HepG2 (cell line): ENCODE measurements at regions not wholly inside any gene's neighbourhood (a gene's known extent, or its start where the extent isn't known, plus 50 kb on each side); places are given as distances from the start of the nearest gene placed in this dataset.

Source experiments
- ATAC-seq: fragments of 200-7000 bp; cut with Tn5 transposase; 3 replicates; pipeline ENCODE4 v1.9.1; 2020; ENCODE audit warnings: mild to moderate bottlenecking, moderate library complexity
- BruUV-seq: library from RNA; stranded (reverse); fragments of 400-500 nt; replicated peaks from 2 replicates; lab custom pipeline; 2021; lab: Mats Ljungman, UMichigan
- CTCF ChIA-PET: fragments of 300-600 bp; formaldehyde crosslinking; extraction: SDS; loops from one replicate; lab custom pipeline; 2021; ENCODE audit warnings: low total read pairs, inconsistent platforms, low intra/inter-chr PET ratio; lab: Yijun Ruan, JAX
- POLR2A ChIA-PET: fragments of 350-600 bp; sonication (Branson Sonifier 250); formaldehyde crosslinking; loops from one replicate; lab custom pipeline; 2020; ENCODE audit warnings: antibody characterized with exemption, inconsistent platforms; lab: Yijun Ruan, JAX
- DNase-seq: peaks from one replicate; pipeline ENCODE4 v3.0.0-alpha.2; 2015; ENCODE audit warnings: low spot score
- FAIRE-seq: peaks from 3 replicates; lab custom pipeline; 2011; peaks lifted over from hg19 to GRCh38; lab: Jason Lieb, UNC
- H2AFZ ChIP-seq: one replicate; pipeline ENCODE4 v1.6.1; 2011; ENCODE audit warnings: low read length, inconsistent platforms
- H3K27ac ChIP-seq: fragments of 300-600 bp; 3 replicates; pipeline ENCODE4 v1.8.0; 2011; ENCODE audit warnings: mixed run types, mild to moderate bottlenecking, mixed read lengths, low read length, inconsistent platforms; ENCODE audit not compliant: insufficient read depth; ENCODE audit errors: extremely low read length
- H3K27me3 ChIP-seq, 2 experiments: fragments of 200-600 bp in 1 of 2; 2 replicates in 1 of 2; 3 replicates in 1 of 2; pipeline versions ENCODE4 v1.6.0 to v1.8.0; 2011; ENCODE audit warnings: low read length in 2 of 2, mild to moderate bottlenecking in 2 of 2, moderate library complexity in 2 of 2, inconsistent platforms in 1 of 2; ENCODE audit not compliant: insufficient read depth in 2 of 2, control insufficient read depth in 1 of 2
- H3K36me3 ChIP-seq, 2 experiments: fragments of 200-600 bp in 1 of 2; replicated peaks in 1 of 2; 2 replicates in 1 of 2; 3 replicates in 1 of 2; pipeline versions ENCODE4 v1.5.1 to v1.8.0; 2011; ENCODE audit warnings: low read length in 2 of 2, inconsistent platforms in 1 of 2; ENCODE audit not compliant: insufficient read depth in 2 of 2, control insufficient read depth in 1 of 2
- H3K4me1 ChIP-seq: 2 replicates; pipeline ENCODE4 v1.5.1; 2012; ENCODE audit warnings: low read length, inconsistent platforms; ENCODE audit not compliant: insufficient read depth
- H3K4me2 ChIP-seq: 2 replicates; pipeline ENCODE4 v1.6.0; 2011; ENCODE audit warnings: low read depth, low read length, inconsistent platforms
- H3K4me3 ChIP-seq, 3 experiments: fragments of 200-600 bp in 1 of 3; sonication (generic), shearing (Covaris generic) in 1 of 3; replicated peaks in 1 of 3; 2 replicates each; pipeline ENCODE4 v1.5.1; 2011 to 2016; ENCODE audit warnings: low read length in 3 of 3, inconsistent platforms in 2 of 3, low read depth in 2 of 3, mild to moderate bottlenecking in 2 of 3, control low read depth in 1 of 3, mixed read lengths in 1 of 3; ENCODE audit not compliant: insufficient read depth in 1 of 3
- H3K79me2 ChIP-seq: one replicate; pipeline ENCODE4 v1.6.1; 2011; ENCODE audit warnings: low read length, inconsistent platforms; ENCODE audit not compliant: insufficient read depth
- H3K9ac ChIP-seq: 2 replicates; pipeline ENCODE4 v1.6.0; 2011; ENCODE audit warnings: mild to moderate bottlenecking, low read depth, low read length, inconsistent platforms; ENCODE audit not compliant: insufficient read depth
- H3K9me3 ChIP-seq: 2 replicates; pipeline ENCODE4 v1.5.1; 2012; ENCODE audit warnings: mild to moderate bottlenecking, low read length
- H4K20me1 ChIP-seq: 2 replicates; pipeline ENCODE4 v1.6.0; 2011; ENCODE audit warnings: inconsistent platforms, mild to moderate bottlenecking, low read length, moderate library complexity; ENCODE audit not compliant: insufficient read depth
- ELF1 ChIP-seq: sonication (generic); formaldehyde crosslinking; IDR thresholded peaks from 2 replicates; pipeline ENCODE4 v1.4.0; 2020; ENCODE audit warnings: missing genetic modification reagents
- POLR2AphosphoS5 ChIP-seq: IDR thresholded peaks from 2 replicates; pipeline ENCODE4 v1.6.1; 2012; ENCODE audit warnings: low read depth, low read length
- PRPF4 ChIP-seq: fragments of 200-400 bp; formaldehyde crosslinking; IDR thresholded peaks from 2 replicates; pipeline ENCODE4 v1.6.1; 2016; ENCODE audit warnings: low read length, low read depth; ENCODE audit not compliant: poor library complexity, severe bottlenecking
- ZNF292 ChIP-seq: sonication (generic); formaldehyde crosslinking; IDR thresholded peaks from 2 replicates; pipeline ENCODE4 v1.8.1; 2022; ENCODE audit warnings: mild to moderate bottlenecking, low read depth, missing genetic modification reagents, borderline replicate concordance
- WGBS: methylation state at CpG from one replicate; pipeline ENCODE4 v1.1.6; 2017; ENCODE audit warnings: low lambda C conversion rate; 5-methylcytosine and 5-hydroxymethylcytosine counted together
- in situ Hi-C: cut with HindIII; loops from 2 replicates; pipeline ENCODE4 v1.10.0; 2017; ENCODE audit warnings: low pct_unique_long_range_greater_than_20kb; ENCODE audit not compliant: extremely low pct_ligation_motif_present
- intact Hi-C: fragments of 100-400 bp; cut with micrococcal nuclease; formaldehyde crosslinking; loops from one replicate; pipeline ENCODE4 v1.10.0; 2022; ENCODE audit not compliant: unreplicated experiment
- TF ChIP-seq, protein P1 (sequence below): IDR thresholded peaks from 2 replicates; pipeline ENCODE4 v1.6.1; 2012; ENCODE audit warnings: inconsistent platforms
- TF ChIP-seq, protein P2 (sequence below): sonication (generic); formaldehyde crosslinking; IDR thresholded peaks from 2 replicates; pipeline ENCODE4 v1.5.1; 2020; ENCODE audit warnings: mild to moderate bottlenecking, missing genetic modification reagents, borderline replicate concordance
- TF ChIP-seq, protein P3 (sequence below): sonication (generic); formaldehyde crosslinking; IDR thresholded peaks from 2 replicates; pipeline ENCODE4 v1.5.0; 2020; ENCODE audit warnings: missing genetic modification reagents

DNA sequence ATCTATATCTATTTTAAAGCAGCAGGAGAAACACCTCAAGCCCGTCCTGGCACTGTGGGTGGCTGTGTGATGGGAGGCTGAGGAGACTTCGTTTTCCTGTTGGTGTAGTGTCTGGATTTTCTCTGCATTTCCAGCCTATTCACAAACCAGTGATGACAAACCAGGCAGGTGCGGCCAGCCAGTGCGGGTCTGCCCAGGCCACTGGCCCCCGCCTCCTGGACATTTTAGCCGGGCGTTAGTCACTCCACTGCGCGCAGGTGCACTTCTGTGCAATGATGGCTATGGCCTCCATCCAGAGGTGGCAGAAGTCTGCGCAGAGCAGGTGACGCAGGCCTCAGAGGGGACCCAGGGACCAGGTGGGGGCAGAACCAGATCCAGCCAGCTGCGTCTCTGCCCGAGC, 64.9 kb upstream of the PITRM1 start:
- FAIRE-seq (no peak), DNase-seq (no peak), ATAC-seq (no peak)
- H3K9ac ChIP-seq: no peak overlapping the region
- ChIA-PET CTCF (no interaction called here), POLR2A (no interaction called here)
- TF ChIP-seq, protein P1, sequence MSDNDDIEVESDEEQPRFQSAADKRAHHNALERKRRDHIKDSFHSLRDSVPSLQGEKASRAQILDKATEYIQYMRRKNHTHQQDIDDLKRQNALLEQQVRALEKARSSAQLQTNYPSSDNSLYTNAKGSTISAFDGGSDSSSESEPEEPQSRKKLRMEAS: no peak
- TF ChIP-seq, protein P2, sequence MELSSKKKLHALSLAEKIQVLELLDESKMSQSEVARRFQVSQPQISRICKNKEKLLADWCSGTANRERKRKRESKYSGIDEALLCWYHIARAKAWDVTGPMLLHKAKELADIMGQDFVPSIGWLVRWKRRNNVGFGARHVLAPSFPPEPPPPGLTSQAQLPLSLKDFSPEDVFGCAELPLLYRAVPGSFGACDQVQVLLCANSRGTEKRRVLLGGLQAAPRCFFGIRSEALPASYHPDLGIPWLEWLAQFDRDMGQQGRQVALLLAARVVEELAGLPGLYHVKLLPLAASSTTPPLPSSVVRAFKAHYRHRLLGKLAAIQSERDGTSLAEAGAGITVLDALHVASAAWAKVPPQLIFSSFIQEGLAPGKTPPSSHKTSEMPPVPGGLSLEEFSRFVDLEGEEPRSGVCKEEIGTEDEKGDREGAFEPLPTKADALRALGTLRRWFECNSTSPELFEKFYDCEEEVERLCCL (CRISPR knock-in tag): no peak
- TF ChIP-seq, protein P3, sequence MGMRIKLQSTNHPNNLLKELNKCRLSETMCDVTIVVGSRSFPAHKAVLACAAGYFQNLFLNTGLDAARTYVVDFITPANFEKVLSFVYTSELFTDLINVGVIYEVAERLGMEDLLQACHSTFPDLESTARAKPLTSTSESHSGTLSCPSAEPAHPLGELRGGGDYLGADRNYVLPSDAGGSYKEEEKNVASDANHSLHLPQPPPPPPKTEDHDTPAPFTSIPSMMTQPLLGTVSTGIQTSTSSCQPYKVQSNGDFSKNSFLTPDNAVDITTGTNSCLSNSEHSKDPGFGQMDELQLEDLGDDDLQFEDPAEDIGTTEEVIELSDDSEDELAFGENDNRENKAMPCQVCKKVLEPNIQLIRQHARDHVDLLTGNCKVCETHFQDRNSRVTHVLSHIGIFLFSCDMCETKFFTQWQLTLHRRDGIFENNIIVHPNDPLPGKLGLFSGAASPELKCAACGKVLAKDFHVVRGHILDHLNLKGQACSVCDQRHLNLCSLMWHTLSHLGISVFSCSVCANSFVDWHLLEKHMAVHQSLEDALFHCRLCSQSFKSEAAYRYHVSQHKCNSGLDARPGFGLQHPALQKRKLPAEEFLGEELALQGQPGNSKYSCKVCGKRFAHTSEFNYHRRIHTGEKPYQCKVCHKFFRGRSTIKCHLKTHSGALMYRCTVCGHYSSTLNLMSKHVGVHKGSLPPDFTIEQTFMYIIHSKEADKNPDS (CRISPR knock-in tag): no peak
- TF ChIP-seq PRPF4 (no peak), ZNF292 (CRISPR knock-in tag) (no peak), ELF1 (CRISPR knock-in tag) (no peak), POLR2AphosphoS5 (no peak)
- WGBS: 66% methylated on average over 6 of the region's 13 CpGs
- no peak overlapping the region for H3K27ac ChIP-seq
- intact Hi-C loops (loop anchor here (5.0 to 10.0 kb wide), 2 partner anchors 537 to 1420 kb away; no protein-coding TSS in a partner anchor), in situ Hi-C loops (loop anchor here (25.0 kb wide), 1 partner anchor 525 kb away; no protein-coding TSS in a partner anchor)
- no peaks in the 10 kb centered on the region for H3K36me3 ChIP-seq
- no peaks in the 10 kb centered on the region for H3K4me1 ChIP-seq
- H3K79me2 ChIP-seq: no peaks in the 10 kb centered on the region
- peaks cover 5 to 68% of the 10 kb centered on the region in 2 experiments for H3K27me3 ChIP-seq
- H2AFZ ChIP-seq: no peak overlapping the region
- no TSS peak for BruUV-seq
- H3K4me3 ChIP-seq: no peak overlapping the region
- H3K9me3 ChIP-seq: no peaks in the 10 kb centered on the region
- no peaks in the 10 kb centered on the region for H4K20me1 ChIP-seq
- H3K4me2 ChIP-seq: no peak overlapping the region
